ENCODE measurements at regions not wholly inside any gene's neighbourhood (a gene's known extent, or its start where the extent isn't known, plus 50 kb on each side); places are given as distances from the start of the nearest gene placed in this dataset.

DNA sequence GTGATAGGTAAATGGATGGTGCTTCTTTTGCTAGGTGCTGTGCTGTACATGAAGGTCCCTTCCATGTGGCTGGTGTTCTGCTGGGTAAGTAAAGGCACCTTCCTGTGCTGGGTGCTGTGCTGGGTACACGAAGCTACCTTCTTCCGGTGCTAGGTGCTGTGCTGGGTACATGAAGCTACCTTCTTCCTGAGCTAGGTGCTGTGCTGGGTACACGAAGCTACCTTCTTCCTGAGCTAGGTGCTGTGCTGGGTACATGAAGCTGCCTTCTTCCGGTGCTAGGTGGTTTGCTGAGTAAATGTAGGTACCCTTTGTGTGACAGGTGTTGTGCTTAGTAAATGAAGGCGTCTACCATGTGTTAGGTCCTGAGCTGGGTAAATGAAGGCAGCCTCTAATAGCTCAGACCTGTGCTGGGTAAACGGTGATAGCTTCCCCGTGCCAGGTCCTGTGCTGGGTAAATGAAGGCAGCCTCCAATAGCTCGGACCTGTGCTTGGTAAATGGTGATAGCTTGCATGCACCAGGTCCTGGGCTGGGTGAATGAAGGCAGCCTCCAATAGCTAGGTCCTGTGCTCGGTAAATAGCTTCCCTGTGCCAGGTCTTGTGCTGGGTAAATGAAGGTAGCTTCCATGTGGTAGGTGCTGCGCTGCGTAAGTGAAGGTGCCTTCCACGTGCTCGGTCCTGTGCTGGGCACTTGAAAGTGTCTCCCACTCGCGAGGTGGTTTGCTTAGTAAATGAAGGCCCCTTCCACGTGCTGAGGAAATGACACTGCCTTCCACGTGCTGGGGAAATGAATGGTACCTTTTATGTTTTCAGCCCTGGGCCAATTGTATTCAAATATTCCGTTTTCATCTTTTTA, 115.5 kb downstream of the ERMARD start:
- H3K4me3 ChIP-seq (ENCODE audit: low read length) = no peak overlapping the region
- H3K27me3 ChIP-seq (ENCODE audit: control insufficient read depth, insufficient read depth, low read length) = no peaks in the 10 kb centered on the region
- H3K4me1 ChIP-seq (ENCODE audit: control insufficient read depth, insufficient read depth, low read length) = no peaks in the 10 kb centered on the region
- no peak overlapping the region for H3K27ac ChIP-seq (ENCODE audit: low read depth, low read length)
- no peaks in the 10 kb centered on the region for H3K36me3 ChIP-seq (ENCODE audit: control insufficient read depth, insufficient read depth, low read length)
- no peak overlapping the region for H3K9ac ChIP-seq (ENCODE audit: low read length)

DNA sequence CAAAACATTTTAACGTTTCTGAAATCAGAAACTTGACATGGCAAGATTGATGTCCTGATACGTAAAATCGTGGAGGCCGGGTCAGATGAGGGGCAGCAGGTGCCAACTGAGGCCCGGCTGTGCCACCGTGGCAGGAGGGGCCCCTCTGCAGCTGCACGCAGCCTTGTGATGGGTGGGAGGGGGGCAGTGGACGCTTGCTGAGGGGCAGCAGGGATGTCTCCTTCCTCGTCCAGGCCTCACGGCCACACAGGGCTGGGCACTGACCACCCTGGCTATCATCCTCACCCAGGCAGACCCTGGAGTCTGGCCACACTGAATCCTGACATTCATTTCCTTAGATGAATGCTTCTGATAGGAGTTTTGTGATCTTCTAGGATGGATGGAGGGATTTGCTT, 114.7 kb downstream of the ERMARD start:
- Histone ChIP-seq H3K4me3 (ENCODE audit: low read length) (no peak overlapping the region), H3K9ac (ENCODE audit: low read length) (no peak overlapping the region), H3K36me3 (ENCODE audit: control insufficient read depth, insufficient read depth, low read length) (no peaks in the 10 kb centered on the region), H3K27ac (ENCODE audit: low read depth, low read length) (no peak overlapping the region), H3K27me3 (ENCODE audit: control insufficient read depth, insufficient read depth, low read length) (no peaks in the 10 kb centered on the region), H3K4me1 (ENCODE audit: control insufficient read depth, insufficient read depth, low read length) (no peaks in the 10 kb centered on the region)

DNA sequence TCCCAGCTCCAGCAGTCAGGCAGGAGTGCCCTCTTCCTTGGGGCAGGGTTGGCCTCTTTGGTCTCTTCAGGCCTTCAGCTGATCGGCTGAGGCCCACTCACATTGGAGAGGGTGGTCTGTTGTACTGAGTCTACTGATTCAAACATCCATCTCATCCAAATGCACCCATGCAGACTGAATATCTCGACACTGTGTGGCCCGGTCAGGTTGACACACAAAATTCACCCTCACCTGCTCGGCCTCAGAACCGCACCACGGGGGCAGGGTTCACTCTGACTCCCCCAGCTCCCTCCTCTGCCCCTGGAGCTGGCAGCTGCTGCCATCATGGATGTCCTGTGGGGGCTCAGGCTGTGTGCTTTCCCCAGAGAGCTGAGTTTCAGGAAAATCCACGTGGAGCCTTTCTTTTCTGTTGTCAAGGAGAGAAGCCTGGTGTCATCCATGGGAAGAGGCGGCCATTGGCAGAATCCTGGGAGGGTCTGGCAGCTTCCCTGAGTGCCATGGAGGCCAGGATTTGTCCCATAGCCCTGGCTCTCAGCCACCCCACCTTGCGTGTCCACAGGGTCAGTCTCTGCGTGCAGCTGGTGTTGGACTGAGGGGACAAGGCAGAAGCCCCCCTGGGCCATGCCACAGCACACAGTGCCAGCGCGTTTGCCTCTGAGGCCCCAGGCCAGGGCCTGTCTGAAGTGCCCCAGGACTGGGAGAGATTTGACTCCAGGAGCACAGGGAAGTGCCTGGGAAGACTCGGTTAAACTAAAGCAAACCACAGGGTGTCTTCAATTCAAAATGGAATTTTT, 114.1 kb downstream of the ERMARD start:
- H3K27me3 ChIP-seq (ENCODE audit: control insufficient read depth, insufficient read depth, low read length) = no peaks in the 10 kb centered on the region
- no peak overlapping the region for H3K27ac ChIP-seq (ENCODE audit: low read depth, low read length)
- H3K4me1 ChIP-seq (ENCODE audit: control insufficient read depth, insufficient read depth, low read length) = no peaks in the 10 kb centered on the region
- no peak overlapping the region for H3K9ac ChIP-seq (ENCODE audit: low read length)
- no peak overlapping the region for H3K4me3 ChIP-seq (ENCODE audit: low read length)
- no peaks in the 10 kb centered on the region for H3K36me3 ChIP-seq (ENCODE audit: control insufficient read depth, insufficient read depth, low read length)

DNA sequence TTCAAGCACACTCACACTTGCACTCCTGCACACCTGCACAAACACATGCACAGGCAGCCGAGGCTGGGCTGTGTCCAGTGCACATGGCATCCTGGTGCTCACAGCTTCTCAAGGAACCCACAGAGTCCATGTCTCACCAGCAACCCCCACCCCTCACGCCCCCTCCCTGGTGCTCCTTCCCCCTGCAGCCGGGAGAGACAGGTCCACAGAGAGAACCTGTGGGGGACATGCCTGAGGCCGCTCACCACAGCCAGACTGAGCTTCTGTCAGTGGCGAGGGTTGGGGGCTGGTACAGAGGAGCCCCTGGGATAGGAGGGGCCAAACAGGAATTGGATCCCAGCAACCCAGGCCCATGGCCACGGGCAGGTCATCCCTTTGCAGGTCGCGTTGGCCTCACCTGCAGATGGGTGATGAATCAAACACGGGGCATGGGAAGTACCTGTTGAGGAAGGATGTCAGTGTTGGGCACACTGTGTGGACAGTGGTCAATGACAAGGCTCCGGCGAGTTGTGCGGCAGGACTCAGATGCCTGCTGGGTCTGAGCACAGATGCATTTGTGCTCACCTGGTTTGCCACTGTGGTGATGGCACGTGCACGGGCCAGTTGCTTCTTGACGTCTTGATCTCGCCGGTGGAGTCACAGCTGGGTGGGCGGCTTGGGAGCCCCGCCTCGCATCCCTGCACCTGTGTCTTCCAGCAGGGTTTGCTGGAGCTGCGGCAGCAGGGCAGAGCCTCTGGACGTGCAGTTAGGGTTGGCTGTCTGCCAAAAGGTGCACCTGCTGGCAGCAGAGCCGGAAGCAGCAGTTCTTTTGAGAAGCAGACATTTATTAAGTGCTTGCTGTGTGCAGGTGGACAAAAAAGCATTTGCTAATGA, 113.0 kb downstream of the ERMARD start:
- H3K4me3 ChIP-seq (ENCODE audit: low read length) = no peak overlapping the region
- no peak overlapping the region for H3K27ac ChIP-seq (ENCODE audit: low read depth, low read length)
- H3K36me3 ChIP-seq (ENCODE audit: control insufficient read depth, insufficient read depth, low read length) = no peaks in the 10 kb centered on the region
- no peaks in the 10 kb centered on the region for H3K4me1 ChIP-seq (ENCODE audit: control insufficient read depth, insufficient read depth, low read length)
- no peaks in the 10 kb centered on the region for H3K27me3 ChIP-seq (ENCODE audit: control insufficient read depth, insufficient read depth, low read length)
- no peak overlapping the region for H3K9ac ChIP-seq (ENCODE audit: low read length)

DNA sequence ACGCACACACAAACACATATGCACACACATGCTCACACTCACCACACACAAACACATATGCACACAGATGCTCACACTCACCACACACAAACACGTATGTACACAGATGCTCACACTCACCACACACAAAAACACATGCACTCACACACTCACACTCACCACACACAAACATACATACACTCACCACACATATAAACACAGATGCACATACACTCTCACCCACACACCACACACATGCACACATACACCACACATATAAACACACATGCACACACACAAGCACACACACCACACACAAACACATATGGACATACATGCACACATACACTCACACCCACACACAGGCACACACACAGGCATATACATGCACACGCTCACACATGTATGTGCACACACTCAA, 112.3 kb downstream of the ERMARD start:
- no peaks in the 10 kb centered on the region for H3K36me3 ChIP-seq (ENCODE audit: control insufficient read depth, insufficient read depth, low read length)
- H3K9ac ChIP-seq (ENCODE audit: low read length) = no peak overlapping the region
- no peaks in the 10 kb centered on the region for H3K27me3 ChIP-seq (ENCODE audit: control insufficient read depth, insufficient read depth, low read length)
- no peak overlapping the region for H3K4me3 ChIP-seq (ENCODE audit: low read length)
- no peaks in the 10 kb centered on the region for H3K4me1 ChIP-seq (ENCODE audit: control insufficient read depth, insufficient read depth, low read length)
- no peak overlapping the region for H3K27ac ChIP-seq (ENCODE audit: low read depth, low read length)

DNA sequence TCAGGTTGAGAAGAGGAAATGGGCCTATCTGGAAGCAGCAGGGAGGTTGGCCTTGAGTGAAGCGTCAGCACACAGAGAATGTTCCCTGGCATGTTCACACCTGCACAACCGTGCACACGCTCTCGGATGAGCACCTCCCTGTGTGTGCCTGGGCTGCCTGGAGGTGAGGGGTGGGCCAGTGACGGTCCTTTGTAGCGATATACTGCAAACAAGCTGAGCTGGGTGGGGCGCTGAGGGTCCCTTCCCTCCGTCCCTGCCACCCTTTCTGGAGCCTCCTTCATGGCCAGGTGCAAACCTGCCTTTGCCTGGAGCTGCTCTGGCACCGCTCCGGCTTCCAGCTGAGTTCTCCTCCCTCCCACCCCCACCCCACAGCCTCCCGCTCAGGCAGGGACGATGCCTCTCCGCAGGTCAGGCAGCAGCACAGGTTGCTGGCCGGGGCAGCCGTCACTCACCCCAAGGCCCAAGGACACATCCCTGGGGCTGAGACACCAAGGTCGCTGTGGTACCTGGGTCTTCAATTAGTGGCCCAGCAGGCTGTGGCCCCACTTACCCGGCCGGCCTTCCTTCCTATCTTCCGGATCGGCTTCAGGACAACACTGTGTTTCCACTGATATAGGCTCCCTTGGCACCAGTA, 111.6 kb downstream of the ERMARD start:
- Histone ChIP-seq H3K36me3 (ENCODE audit: control insufficient read depth, insufficient read depth, low read length) (no peaks in the 10 kb centered on the region), H3K4me1 (ENCODE audit: control insufficient read depth, insufficient read depth, low read length) (no peaks in the 10 kb centered on the region), H3K4me3 (ENCODE audit: low read length) (no peak overlapping the region), H3K9ac (ENCODE audit: low read length) (no peak overlapping the region), H3K27ac (ENCODE audit: low read depth, low read length) (no peak overlapping the region), H3K27me3 (ENCODE audit: control insufficient read depth, insufficient read depth, low read length) (no peaks in the 10 kb centered on the region)

DNA sequence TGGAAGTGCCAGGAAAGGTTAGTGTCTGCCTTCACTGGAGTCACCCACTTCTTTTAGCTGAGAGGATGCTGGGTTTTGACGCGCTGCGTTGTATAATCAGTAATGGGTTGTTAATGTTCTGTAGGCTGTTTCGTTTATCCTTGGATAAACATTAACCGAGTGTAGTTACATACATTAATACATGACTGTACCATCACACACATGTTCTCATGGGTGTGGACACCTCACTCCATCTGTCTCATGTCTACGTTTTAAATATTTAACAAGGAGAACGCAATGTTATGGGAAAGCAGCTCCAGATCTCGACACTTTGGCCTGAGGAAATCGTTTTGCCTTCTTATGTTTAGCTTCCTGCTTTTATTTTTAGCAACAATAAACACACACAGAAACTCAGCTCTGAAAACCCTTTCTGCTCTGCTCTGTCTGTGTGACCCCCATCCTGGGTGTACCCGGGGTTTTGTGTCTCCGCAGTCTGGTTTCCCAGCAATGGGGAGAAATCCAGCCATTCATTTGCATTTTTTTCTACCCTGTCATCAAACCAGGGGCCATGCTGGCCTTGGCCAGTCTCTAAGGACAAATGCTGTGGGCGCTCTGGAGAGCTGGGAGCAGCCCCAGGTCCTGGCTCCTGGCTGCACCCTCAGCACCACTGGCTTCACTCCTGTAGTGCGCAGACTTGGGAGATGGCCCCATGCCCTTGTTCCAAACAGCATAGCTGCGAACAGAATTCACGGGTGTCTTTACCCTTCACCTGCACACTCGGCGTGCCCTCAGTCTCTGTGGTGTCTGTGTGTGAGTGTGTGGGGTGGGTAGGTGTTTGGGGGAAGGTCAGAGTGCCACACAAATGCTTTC, 110.8 kb downstream of the ERMARD start:
- no peak overlapping the region for H3K4me3 ChIP-seq (ENCODE audit: low read length)
- H3K36me3 ChIP-seq (ENCODE audit: control insufficient read depth, insufficient read depth, low read length) = no peaks in the 10 kb centered on the region
- no peaks in the 10 kb centered on the region for H3K4me1 ChIP-seq (ENCODE audit: control insufficient read depth, insufficient read depth, low read length)
- H3K27me3 ChIP-seq (ENCODE audit: control insufficient read depth, insufficient read depth, low read length) = no peaks in the 10 kb centered on the region
- H3K27ac ChIP-seq (ENCODE audit: low read depth, low read length) = no peak overlapping the region
- no peak overlapping the region for H3K9ac ChIP-seq (ENCODE audit: low read length)

DNA sequence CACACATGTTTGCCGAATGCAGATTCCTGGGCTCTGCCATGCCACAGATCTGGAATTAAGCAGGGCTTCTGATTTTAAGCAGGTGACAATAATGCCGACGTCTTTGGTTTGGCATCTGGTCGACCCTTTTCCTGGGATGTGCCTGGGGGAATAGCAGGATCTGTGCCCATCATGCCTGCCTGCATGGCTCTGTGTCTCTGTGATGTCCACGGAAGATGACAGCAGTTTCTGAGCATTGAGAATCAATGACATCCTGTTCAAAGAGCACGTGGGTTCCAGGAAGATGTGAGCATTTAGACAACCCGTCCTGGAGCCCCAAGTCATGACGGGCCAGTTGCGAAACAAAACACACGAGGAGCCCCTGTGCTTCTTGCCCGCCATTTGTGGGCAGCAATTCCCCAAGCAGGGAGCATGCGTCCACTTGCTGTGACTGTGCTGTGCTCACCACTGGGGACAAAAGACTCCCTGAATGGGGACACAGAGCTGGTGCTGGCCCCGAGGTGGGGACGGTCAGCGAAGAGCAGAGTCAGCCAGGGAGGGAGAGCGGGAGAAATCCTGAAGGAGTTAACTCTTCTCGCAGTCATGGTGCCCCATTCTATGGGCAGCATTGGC, 110.1 kb downstream of the ERMARD start:
- Histone ChIP-seq H3K27ac (ENCODE audit: low read depth, low read length) (no peak overlapping the region), H3K4me3 (ENCODE audit: low read length) (no peak overlapping the region), H3K27me3 (ENCODE audit: control insufficient read depth, insufficient read depth, low read length) (no peaks in the 10 kb centered on the region), H3K9ac (ENCODE audit: low read length) (no peak overlapping the region), H3K4me1 (ENCODE audit: control insufficient read depth, insufficient read depth, low read length) (no peaks in the 10 kb centered on the region), H3K36me3 (ENCODE audit: control insufficient read depth, insufficient read depth, low read length) (no peaks in the 10 kb centered on the region)

DNA sequence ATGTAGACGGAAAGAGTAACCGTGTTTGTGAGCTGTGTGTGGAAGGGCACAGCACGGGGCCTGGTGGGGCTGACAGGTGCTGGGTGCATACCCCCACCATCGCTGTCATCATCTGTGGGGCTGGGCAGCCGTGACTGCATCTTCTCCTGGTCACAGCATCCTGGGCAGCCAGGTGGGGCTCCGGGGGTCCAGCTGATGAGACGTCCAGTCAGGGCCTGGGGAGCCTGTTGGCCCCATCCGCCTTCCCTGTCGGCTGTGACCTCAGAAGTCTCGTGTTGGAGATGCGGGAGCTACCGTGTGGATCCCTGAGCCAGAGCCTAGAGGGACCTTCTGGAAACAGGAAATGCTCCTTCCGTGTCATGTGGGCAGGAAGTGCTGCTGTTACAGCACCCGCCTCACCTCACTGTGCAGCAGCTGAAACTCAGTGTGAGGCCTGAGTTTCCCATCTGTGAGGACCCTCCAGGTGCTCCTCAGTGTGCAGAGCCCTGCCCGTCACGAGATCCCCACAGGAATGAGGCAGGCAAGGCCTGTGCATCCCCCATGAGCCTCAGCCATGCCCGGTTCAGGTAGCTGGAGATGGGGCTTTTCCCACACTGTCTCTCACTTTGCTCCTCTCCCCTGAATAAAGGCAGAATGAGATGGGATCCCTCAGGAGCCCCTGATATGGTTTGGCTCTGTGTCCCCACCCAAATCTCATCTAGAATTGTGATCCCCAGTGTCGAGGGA, 108.7 kb downstream of the ERMARD start:
- no peak overlapping the region for H3K9ac ChIP-seq (ENCODE audit: low read length)
- H3K27me3 ChIP-seq (ENCODE audit: control insufficient read depth, insufficient read depth, low read length) = no peaks in the 10 kb centered on the region
- no peak overlapping the region for H3K4me3 ChIP-seq (ENCODE audit: low read length)
- no peak overlapping the region for H3K27ac ChIP-seq (ENCODE audit: low read depth, low read length)
- H3K4me1 ChIP-seq (ENCODE audit: control insufficient read depth, insufficient read depth, low read length) = no peaks in the 10 kb centered on the region
- no peaks in the 10 kb centered on the region for H3K36me3 ChIP-seq (ENCODE audit: control insufficient read depth, insufficient read depth, low read length)

DNA sequence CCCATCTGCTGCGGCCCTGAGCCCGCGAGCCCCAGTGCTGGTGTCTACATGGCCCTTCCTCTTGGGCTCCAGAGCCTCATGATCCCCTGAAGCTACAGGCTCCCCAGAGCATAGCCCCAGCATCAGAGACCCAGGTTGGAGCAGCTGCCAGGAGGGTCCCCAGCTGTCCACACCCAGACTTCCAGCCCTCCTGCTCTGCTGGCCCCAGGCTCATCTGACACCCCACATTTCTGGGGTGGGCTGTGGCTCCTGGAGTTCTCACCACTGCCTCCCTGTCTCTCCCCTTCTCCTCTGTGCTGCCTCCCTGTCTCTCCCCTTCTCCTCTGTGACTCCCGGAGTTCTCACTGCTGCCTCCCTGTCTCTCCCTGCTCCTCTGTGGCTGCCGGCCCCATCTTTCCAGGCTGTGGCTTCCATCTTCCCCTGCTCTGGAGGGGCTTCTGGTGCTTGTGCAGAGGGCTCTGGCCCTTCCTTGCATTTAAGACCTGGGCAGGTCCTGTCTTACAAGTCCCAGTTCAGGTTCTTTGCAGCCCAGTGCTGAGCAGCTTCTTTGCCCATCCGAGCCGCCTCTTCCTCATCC, 108.1 kb downstream of the ERMARD start:
- Histone ChIP-seq H3K9ac (ENCODE audit: low read length) (no peak overlapping the region), H3K27ac (ENCODE audit: low read depth, low read length) (no peak overlapping the region), H3K4me1 (ENCODE audit: control insufficient read depth, insufficient read depth, low read length) (no peaks in the 10 kb centered on the region), H3K36me3 (ENCODE audit: control insufficient read depth, insufficient read depth, low read length) (no peaks in the 10 kb centered on the region), H3K27me3 (ENCODE audit: control insufficient read depth, insufficient read depth, low read length) (no peaks in the 10 kb centered on the region), H3K4me3 (ENCODE audit: low read length) (no peak overlapping the region)

Measured in rectal smooth muscle tissue (tissue), 1 donor.